SH-SY5Y (cell line): ENCODE measurements at regions not wholly inside any gene's neighbourhood (a gene's known extent, or its start where the extent isn't known, plus 50 kb on each side); places are given as distances from the start of the nearest gene placed in this dataset.

ENCODE experiments used
- GATA2 ChIP-seq: IDR thresholded peaks from 2 replicates; pipeline ENCODE4 v1.6.1; 2011; ENCODE audit warnings: mild to moderate bottlenecking, low read depth, low read length
- GATA3 ChIP-seq: IDR thresholded peaks from 2 replicates; pipeline ENCODE4 v1.6.1; 2011; ENCODE audit warnings: low read depth, mild to moderate bottlenecking, low read length, moderate library complexity

DNA sequence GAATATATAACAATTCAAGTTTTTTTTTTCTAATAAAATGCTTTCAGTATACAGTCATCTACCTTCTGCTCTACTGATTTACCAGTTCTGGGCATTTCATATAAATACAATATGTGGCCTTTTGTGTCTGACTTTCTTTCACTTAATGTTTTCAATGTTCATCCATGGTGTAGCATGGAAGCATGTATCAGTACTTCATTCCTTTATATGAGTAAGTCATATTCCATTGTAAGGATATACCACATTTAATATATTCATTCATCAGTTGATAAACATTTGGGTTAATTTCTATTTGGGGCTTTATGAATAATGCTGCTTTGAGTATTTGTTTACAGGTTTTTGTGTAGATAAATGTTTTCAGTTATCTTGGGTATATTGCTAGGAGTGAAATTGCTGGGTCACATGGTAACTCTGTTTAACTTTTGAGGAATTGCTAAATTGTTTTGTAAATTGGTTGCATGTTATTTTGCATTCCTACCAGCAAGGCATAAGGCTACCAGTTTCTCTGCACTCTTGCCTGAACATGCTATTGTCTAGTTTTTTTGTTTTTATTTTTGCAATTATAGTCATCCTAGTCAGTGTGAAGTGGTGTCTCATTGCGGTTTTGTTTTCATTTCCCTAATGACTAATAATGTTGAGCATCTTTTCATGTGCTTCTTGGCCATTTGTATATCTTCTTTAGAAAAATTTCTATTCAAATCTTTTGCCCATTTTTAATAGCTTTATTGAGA, 206.1 kb downstream of the TM2D1 start:
- TF ChIP-seq GATA3 (no peak), GATA2 (no peak)
